ENCODE measurements at regions not wholly inside any gene's neighbourhood (a gene's known extent, or its start where the extent isn't known, plus 50 kb on each side); places are given as distances from the start of the nearest gene placed in this dataset.
A peak's percentile ranks its signal among the peaks of the same experiment; 100 is the strongest.

GRCh38 chr7:41027428-41028115, 675.3 kb downstream of the INHBA start:
- DNase-seq: no peak

- no peak for DNase-seq
These were observed 678.8 kb downstream of the INHBA start for GRCh38 chr7:41024126-41024525.

GRCh38 chr7:41020056-41020455, 682.8 kb downstream of the INHBA start:
- DNase-seq: no peak

DNA sequence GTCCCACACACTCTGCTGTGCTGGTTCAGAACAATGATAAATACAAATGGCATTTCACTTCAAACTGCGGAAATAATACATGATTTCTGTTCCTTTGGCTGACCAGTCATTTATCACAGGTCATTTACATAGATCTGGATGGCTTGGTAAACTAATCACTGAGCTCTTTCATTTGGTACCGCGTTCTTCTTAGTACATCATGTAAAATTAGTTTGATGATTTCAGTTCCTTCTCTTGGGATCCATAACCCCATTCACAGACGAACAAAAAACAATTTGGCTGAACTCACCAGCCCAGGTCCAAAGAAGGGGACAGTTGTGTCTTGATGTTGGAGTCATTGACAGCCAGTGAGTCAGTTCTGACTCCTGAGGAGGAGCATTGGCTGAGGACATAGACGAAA, 689.8 kb downstream of the INHBA start:
- DNase-seq: no peak

GRCh38 chr7:41012041-41012440, 690.8 kb downstream of the INHBA start:
- no peak for DNase-seq

GRCh38 chr7:41010967-41011366, 691.9 kb downstream of the INHBA start:
- DNase-seq: no peak

GRCh38 chr7:41010418-41010817, 692.5 kb downstream of the INHBA start:
- DNase-seq: no peak

DNA sequence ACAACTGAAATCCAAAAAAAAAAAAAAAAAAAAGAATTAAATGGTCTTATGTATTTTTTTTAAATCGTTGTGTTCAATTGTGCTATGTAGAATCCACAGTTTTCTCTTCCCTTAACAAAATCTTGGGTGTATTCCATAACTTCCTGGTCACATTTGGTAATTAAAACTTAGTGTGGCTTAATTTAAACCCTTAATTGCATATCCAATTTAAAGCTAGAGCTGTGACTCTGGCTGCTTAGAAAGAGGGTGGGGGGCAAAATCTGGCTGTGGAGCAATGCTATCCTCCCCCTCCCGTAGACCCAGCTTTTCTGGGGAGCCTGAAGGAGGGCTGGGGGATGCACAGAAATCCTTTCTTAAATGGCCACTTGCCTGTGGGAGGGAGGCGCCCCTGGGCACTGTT, 695.1 kb downstream of the INHBA start:
- DNase-seq: no peak

DNA sequence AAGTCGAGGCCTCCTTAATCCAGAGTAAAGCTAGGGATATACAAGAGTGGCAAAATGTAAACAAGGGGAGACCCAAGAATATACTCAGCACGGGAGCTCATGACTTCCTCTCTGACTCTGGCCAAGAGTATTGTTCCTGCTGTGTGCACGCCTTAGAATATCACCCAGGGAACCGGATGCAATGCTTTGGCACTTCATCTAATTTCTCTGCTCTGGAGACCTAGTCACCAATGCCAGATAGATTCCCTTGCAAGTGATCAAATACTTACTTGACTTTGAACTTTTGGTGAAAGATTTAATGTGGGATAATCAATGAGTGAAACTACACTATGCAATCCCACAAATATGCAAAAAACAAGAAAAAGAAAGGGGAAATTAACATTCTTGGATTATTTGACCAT, 695.5 kb downstream of the INHBA start:
- no peak for DNase-seq

DNA sequence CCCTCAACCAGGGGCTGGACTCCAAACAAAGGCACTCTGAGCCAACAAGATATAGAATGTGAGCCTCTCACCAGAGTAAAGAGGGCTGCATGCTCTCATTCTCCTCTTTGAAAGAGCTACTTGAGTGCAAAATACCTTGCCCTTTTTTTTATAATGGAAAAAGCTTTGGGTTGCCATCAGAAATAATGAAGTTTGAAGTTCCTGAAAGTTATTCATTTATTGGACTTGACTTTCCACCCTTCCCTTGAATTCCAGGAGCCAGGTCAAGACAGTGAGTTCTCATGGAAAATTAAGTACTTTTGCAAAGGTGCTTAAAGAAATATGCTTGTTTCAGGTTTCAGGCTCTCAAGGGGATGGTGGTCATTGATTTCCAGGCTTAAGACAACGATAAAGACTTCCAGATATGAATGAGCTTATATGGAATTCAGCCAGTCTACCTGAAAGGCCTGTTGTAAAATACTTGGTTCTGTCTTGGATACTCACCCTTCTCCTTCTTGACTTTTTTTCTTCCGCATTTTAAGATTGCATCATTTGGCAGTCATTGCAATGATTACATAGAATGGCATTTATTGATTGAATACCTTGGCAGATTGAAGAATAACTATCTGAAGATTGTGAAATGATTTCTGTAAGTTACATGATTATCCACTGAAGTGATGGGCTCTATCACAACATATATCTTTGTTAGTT, 696.4 kb downstream of the INHBA start:
- no peak for DNase-seq

GRCh38 chr7:41005374-41005901, 697.5 kb downstream of the INHBA start:
- DNase-seq: no peak

- no peak for DNase-seq
These were observed 698.9 kb downstream of the INHBA start for GRCh38 chr7:41003977-41004376.

GRCh38 chr7:41003611-41003940, 699.3 kb downstream of the INHBA start:
- no peak for DNase-seq

DNA sequence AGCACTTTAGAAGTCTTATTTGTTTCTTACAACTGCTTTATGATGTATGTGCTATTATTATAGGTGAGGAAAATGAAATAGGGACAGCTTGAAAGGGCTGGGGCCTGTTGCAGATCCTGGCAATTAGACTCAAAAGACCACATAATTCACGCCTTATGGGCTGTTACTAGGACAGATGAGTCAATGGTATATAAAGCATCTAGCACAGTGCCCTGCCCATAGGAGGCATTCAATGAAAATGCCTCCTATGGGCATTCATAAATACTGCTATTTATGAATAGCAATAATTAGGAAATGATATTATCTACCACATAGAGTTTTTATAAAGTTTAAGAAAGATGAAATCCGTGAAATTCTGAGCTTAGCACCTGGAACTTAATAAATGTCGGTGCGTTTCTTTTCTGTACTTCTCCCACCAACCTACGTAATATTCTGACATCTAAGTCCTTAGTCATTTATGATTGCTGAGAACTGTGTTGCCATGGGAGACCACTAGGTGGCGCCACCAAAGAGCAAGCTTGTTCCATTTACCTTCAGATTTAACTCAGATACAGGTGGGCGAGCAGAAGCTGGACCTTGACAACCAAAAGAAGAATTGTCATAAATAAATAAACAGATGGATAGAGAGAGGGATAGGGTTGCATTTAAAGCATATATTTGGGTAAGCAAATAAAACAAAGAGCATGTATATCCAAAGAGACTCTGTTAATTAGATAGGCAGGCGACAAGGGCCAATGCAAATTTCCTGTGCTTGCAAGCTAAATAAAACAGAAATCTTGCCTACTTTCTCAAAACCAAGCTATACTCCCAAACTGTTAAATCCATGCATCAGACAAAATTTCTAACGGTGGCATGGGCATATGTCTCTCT, 699.9 kb downstream of the INHBA start:
- DNase-seq: peak; percentile 29 to 44

- DNase-seq: no peak
These were observed 702.8 kb downstream of the INHBA start for GRCh38 chr7:41000042-41000441.

GRCh38 chr7:40996233-40996677, 706.6 kb downstream of the INHBA start:
- no peak for DNase-seq

GRCh38 chr7:40990841-40991240, 712.0 kb downstream of the INHBA start:
- no peak for DNase-seq

GRCh38 chr7:40987571-40987970, 715.3 kb downstream of the INHBA start:
- DNase-seq: no peak

- DNase-seq: no peak
These were observed 716.5 kb downstream of the INHBA start for GRCh38 chr7:40986351-40986873.

DNA sequence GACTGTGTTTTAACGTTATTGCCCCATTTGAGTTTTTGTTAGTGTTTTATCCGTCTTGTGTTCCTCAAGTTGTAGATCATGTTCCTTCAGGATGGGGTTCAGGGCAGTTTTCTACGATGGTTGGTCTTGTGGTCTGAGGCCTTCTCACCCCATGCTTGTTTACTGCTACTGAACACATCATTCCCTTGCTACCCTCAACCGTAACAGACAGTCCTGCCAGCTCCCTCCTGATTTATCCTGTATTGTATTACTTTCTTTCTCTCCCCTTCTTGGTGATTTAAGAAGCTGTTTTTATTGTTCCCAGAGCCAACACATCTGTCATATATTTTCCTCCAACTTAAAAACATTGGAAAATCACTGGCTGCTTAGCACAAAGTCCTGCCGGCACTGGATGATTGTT, 719.8 kb downstream of the INHBA start:
- no peak for DNase-seq

- DNase-seq: no peak
These were observed 723.6 kb downstream of the INHBA start for GRCh38 chr7:40979296-40979695.

DNA sequence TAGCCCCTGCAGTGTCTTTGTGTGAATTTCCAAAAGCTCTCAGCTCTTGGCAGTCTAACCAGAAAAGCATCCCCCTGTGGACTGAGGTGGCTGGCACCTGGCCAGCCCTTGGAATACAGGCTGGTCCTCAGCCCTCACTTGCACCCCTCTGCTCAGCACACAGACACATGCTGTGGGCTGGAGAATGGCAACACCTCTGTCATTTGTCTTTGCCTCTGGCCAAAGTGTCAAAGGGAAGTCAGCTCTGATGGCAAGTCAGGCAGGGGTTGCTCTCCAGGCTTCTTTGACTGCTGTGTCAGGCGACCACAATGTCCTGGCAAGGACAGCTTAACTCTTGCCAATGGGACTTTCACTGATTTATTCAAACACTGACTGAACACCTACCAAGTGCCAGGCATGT, 724.8 kb downstream of the INHBA start:
- no peak for DNase-seq

- DNase-seq: no peak
These were observed 725.4 kb downstream of the INHBA start for GRCh38 chr7:40977533-40977932.

Measured in activated CD4-positive, alpha-beta T cell treated with anti-CD3 and anti-CD28 coated beads, Interleukin-2, amount 50 U/mL, for 48 hours (primary cell).